GM18951 (cell line): ENCODE measurements at regions not wholly inside any gene's neighbourhood (a gene's known extent, or its start where the extent isn't known, plus 50 kb on each side); places are given as distances from the start of the nearest gene placed in this dataset.

Source experiments
- POLR2A ChIP-seq: IDR thresholded peaks from 4 replicates; pipeline ENCODE4 v1.6.1; 2011; ENCODE audit warnings: mild to moderate bottlenecking; ENCODE audit not compliant: insufficient read length, insufficient read depth; ENCODE audit errors: extremely low read depth
- in situ Hi-C: fragments of 300-500 bp; cut with MboI; formaldehyde crosslinking; loops from one replicate; pipeline ENCODE4 v1.12.0; 2022; ENCODE audit warnings: low sequenced_read_pairs, mixed read lengths, inconsistent platforms; ENCODE audit not compliant: unreplicated experiment

DNA sequence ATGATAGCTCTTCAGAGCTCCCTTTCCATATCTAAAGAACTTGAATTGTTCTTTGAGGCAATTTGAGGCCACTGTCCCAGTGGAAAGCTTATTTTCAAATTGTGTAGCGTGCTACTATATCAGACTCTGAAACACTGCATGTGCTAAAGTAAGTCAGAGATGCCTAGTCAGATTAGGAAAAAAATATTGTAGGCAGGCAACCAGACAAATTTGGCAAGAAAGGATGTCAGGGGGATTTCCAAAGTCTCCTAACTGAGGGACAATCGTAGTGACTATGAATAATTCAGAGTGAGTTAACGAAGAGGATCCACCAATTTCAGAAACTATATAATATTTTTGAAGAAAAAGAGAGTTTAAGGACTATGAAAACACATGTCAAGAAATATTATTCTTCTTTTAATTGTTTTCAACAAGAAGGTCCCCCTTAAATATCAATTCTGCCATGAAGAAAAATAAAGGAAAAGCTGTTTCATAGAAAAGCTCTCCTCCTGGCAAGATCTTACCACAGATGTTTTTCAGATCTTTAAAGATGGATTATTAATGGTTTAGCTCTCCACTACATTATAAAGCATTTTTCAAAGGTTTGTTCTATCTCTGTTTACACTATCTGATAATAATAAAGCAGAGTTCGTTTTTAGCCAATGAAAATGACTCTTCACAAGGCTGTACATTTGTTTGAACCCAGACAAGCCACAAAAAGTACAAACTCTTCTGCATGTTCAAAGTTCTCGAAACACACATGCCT is 273.5 kb upstream of the PTGER4 start:
- no peak for TF ChIP-seq POLR2A
- in situ Hi-C loops, result no loop called here

DNA sequence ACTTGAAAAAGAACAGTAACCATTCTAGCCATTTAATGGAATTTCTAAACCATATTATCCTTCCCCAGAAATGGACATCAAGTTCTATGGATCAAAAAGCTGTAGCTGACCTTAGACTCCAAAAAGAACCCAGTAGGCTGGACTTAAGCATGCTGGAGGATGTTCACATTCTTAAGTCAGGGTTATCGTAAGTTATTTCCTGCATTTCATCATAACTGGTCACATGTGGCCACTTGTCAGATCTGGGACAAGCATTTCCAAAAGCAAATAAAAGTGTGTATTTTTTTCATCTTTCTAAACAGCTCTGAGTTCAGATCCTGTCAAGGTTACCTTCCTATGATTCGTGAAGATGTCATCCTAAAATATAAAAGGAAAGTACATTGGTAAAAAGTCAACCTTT is 274.5 kb upstream of the PTGER4 start:
- no peak for TF ChIP-seq POLR2A
- in situ Hi-C loops, result no loop called here

- in situ Hi-C loops, result no loop called here
- TF ChIP-seq POLR2A, result no peak
Observed at GRCh38 chr5:40404613-40405012, 275.1 kb upstream of the PTGER4 start.

- TF ChIP-seq POLR2A, result no peak
Observed at GRCh38 chr5:40402007-40402364, 277.7 kb upstream of the PTGER4 start.

GRCh38 chr5:40401284-40402006 is 278.3 kb upstream of the PTGER4 start:
- in situ Hi-C loops, result no loop called here
- TF ChIP-seq POLR2A, result no peak

More at GRCh38 chr5:40402007-40402364, 277.7 kb upstream of the PTGER4 start:
- in situ Hi-C loops, result no loop called here

DNA sequence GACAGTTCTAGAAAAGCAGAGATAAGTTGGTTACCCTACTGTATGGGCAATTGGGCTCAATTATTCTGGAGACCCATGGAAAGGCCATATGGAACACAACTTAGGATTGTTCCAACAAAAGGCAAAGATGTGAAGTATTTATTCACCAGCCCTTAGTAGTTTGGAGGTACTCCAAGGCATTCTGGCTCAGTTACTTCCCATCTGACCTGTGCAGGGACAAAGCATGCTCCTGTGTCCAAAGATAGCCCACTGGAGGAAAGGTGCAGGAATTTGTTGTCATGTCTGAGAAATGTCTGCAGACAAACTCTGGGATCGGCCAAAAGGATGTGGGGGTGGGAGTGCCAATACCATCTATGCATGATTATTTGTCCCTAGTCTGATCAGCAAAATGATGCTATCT is 279.5 kb upstream of the PTGER4 start:
- in situ Hi-C loops, result no loop called here
- no peak for TF ChIP-seq POLR2A

DNA sequence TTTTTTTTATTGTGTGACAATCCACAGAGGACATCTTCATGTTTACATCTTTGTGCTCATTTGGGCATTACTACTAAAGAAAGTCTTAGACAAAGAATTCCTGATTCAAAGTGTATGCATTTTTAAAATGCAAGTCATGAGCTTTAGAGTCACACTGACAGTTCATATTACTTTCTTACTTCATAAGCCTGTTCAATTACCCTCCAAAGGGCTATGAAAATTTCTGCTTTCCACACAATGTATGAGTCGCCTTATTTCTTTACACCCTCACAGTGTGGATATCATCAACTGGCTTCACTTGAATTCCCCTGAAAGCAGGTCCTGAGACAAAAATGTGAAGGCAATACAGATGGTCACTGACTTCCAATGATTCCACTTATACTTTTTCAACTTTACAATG is 280.4 kb upstream of the PTGER4 start:
- no peak for TF ChIP-seq POLR2A
- in situ Hi-C loops, result no loop called here

DNA sequence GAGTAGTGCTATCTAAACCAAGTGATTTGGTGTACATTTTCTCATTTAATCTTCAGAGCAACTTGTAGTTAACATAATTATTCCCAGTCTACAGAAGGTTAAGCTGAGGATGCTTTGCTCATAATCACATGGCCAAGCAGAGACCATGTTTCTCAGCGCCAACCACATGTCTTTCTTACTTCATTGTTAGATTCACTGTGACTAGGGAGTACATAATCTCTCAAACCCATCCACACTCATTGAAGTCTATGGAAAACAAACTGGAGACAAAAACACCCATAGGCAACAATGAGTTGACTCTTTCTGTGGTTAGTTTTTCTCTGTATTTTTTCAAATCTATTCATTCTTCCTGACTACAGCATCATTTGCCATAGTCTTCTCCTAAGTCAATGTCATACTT is 281.7 kb upstream of the PTGER4 start:
- TF ChIP-seq POLR2A, result no peak
- in situ Hi-C loops, result no loop called here

DNA sequence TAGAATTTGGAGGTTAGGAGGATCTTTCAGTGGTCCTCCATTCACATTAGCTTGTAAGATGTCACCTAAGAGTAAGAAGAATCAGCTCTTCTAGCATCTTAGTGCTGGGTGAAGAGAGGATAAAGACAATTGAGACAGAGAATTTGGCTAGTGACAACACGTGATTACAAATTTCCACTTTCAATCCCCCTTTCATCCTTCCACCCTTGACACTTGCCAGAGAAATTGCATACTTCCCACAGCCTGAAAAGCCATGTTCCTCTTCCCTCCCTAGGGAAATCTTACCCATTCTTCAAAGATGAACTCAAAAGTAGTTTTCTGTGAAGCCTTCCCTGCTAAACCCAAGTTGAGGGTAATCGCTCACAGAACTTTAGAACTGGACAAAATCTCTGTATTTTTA is 282.6 kb upstream of the PTGER4 start:
- TF ChIP-seq POLR2A, result no peak
- in situ Hi-C loops, result no loop called here

DNA sequence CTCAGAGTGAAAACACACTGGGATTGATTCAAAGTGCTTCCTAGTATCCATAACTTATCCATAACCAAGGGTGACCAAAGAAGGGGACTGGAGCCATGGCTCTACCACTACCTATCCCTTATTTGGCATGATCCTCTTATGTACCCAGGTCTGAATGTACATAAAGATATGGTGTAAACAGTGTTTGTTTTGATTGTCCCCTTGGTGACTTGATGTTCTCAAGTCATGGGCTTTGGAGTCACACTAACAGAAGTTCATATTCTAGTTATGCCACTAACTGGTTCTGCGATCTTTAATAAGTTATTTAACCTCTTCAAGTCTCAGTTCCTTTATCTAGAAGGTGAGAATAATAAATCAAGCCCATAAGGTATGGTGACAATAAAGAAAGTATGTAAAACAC is 283.4 kb upstream of the PTGER4 start:
- in situ Hi-C loops, result no loop called here

GRCh38 chr5:40395251-40395650 is 284.5 kb upstream of the PTGER4 start:
- no peak for TF ChIP-seq POLR2A
- in situ Hi-C loops, result no loop called here

More for the DNA sequence above, 283.4 kb upstream of the PTGER4 start:
- no peak for TF ChIP-seq POLR2A

DNA sequence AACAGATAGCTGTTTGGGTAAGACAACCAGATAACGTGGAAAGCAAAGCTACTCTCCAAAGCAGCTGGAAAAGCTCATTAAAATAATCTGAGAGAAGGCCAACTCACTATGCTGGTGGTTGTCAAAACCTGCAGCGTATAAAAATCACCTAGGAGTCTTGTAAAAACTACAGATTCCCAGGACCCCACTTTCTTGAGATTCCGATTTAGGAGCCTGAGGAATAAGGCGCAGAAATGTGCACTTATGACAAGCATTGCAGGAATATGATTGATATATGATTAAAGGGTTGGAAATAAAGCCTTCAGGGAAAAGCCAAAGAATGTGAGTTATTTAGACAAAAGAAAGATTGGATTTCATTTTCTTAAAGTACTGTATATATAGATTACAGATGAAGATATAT is 285.0 kb upstream of the PTGER4 start:
- in situ Hi-C loops, result no loop called here
- TF ChIP-seq POLR2A, result no peak

DNA sequence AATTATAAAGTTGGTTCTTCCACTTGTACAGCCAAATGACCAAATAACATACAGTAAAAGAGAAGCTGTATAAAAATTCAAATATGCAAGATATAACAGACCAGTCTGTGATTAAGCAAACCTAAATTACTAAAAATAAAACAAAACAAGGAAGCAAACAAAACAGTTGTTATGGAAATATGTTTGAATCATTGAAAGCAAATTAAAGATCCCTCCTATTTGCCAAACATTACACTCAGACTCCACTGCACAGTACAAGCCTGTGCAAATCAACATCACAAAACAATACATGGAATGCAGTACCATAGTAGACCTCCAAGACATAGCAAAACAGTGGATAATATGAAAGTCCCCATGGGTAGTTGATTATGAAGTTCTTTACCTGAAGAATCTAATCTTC is 288.1 kb upstream of the PTGER4 start:
- in situ Hi-C loops, result no loop called here
- TF ChIP-seq POLR2A, result no peak

GRCh38 chr5:40390281-40391149 is 289.2 kb upstream of the PTGER4 start:
- TF ChIP-seq POLR2A, result no peak
- in situ Hi-C loops, result no loop called here

GRCh38 chr5:40389591-40389990 is 290.1 kb upstream of the PTGER4 start:
- in situ Hi-C loops, result no loop called here
- no peak for TF ChIP-seq POLR2A
